ENCODE measurements at regions not wholly inside any gene's neighbourhood (a gene's known extent, or its start where the extent isn't known, plus 50 kb on each side); places are given as distances from the start of the nearest gene placed in this dataset.

GRCh38 chr2:58299123-58299522, 58.0 kb upstream of the FANCL start:
- no peak for DNase-seq (ENCODE audit: low read depth, low spot score)

GRCh38 chr2:58293056-58293455, 51.9 kb upstream of the FANCL start:
- DNase-seq (ENCODE audit: low read depth, low spot score): no peak

- DNase-seq (ENCODE audit: low read depth, low spot score): no peak
Observed at GRCh38 chr2:58291726-58292438, 50.8 kb upstream of the FANCL start.
